Panc1 (cell line): ENCODE measurements at regions not wholly inside any gene's neighbourhood (a gene's known extent, or its start where the extent isn't known, plus 50 kb on each side); places are given as distances from the start of the nearest gene placed in this dataset.

Experiments used
- POLR2AphosphoS5 ChIP-seq: IDR thresholded peaks from 2 replicates; pipeline ENCODE4 v1.6.1; 2012; ENCODE audit warnings: mild to moderate bottlenecking, low read depth, low read length, moderate library complexity
- SIN3A ChIP-seq: IDR thresholded peaks from 2 replicates; pipeline ENCODE4 v1.6.1; 2012; ENCODE audit warnings: low read depth, mild to moderate bottlenecking, low read length, moderate library complexity, borderline replicate concordance; ENCODE audit not compliant: insufficient read depth
- TCF7L2 ChIP-seq: IDR thresholded peaks from 2 replicates; pipeline ENCODE4 v1.6.1; 2011; ENCODE audit warnings: mild to moderate bottlenecking, low read depth, low read length, inconsistent platforms
- TF ChIP-seq, protein P1 (sequence below): fragments of 450-650 bp; IDR thresholded peaks from 2 replicates; pipeline ENCODE4 v1.5.1; 2017; ENCODE audit warnings: mild to moderate bottlenecking
- TF ChIP-seq, protein P2 (sequence below), 2 experiments: IDR thresholded peaks; 2 replicates each; pipeline ENCODE4 v1.6.1; 2011 to 2012; ENCODE audit warnings: low read depth in 2 of 2, control low read depth in 1 of 2, low read length in 1 of 2, mild to moderate bottlenecking in 1 of 2, moderate library complexity in 1 of 2; ENCODE audit not compliant: insufficient read depth in 1 of 2

DNA sequence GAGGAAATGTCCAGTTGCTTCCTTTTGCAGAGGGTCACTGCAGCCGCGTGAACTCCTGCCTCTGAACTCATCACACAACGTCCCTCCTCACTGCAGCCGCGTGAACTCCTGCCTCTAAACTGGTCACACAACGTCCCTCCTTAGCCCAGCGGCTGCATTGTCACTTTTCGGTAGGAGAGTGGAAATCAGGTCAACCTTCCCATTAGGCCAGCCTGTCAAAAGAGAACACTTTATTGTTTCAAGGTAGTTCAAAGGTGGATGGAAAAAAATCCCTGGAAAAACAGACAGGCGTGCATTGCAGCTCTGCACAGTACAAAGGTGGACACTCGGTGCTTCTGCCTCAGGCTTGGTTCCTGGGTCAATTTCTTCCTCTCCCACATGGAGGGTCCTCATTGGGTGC is 280.2 kb downstream of the FOXL1 start:
- TF ChIP-seq, protein P1, sequence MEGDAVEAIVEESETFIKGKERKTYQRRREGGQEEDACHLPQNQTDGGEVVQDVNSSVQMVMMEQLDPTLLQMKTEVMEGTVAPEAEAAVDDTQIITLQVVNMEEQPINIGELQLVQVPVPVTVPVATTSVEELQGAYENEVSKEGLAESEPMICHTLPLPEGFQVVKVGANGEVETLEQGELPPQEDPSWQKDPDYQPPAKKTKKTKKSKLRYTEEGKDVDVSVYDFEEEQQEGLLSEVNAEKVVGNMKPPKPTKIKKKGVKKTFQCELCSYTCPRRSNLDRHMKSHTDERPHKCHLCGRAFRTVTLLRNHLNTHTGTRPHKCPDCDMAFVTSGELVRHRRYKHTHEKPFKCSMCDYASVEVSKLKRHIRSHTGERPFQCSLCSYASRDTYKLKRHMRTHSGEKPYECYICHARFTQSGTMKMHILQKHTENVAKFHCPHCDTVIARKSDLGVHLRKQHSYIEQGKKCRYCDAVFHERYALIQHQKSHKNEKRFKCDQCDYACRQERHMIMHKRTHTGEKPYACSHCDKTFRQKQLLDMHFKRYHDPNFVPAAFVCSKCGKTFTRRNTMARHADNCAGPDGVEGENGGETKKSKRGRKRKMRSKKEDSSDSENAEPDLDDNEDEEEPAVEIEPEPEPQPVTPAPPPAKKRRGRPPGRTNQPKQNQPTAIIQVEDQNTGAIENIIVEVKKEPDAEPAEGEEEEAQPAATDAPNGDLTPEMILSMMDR = no peak
- TF ChIP-seq, protein P2, sequence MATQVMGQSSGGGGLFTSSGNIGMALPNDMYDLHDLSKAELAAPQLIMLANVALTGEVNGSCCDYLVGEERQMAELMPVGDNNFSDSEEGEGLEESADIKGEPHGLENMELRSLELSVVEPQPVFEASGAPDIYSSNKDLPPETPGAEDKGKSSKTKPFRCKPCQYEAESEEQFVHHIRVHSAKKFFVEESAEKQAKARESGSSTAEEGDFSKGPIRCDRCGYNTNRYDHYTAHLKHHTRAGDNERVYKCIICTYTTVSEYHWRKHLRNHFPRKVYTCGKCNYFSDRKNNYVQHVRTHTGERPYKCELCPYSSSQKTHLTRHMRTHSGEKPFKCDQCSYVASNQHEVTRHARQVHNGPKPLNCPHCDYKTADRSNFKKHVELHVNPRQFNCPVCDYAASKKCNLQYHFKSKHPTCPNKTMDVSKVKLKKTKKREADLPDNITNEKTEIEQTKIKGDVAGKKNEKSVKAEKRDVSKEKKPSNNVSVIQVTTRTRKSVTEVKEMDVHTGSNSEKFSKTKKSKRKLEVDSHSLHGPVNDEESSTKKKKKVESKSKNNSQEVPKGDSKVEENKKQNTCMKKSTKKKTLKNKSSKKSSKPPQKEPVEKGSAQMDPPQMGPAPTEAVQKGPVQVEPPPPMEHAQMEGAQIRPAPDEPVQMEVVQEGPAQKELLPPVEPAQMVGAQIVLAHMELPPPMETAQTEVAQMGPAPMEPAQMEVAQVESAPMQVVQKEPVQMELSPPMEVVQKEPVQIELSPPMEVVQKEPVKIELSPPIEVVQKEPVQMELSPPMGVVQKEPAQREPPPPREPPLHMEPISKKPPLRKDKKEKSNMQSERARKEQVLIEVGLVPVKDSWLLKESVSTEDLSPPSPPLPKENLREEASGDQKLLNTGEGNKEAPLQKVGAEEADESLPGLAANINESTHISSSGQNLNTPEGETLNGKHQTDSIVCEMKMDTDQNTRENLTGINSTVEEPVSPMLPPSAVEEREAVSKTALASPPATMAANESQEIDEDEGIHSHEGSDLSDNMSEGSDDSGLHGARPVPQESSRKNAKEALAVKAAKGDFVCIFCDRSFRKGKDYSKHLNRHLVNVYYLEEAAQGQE (IDR thresholded peaks at IDR 0.05; ENCODE audit: insufficient read depth in 1 of 2, low read depth in 2 of 2, low read length in 1 of 2) = no peak
- TF ChIP-seq POLR2AphosphoS5 (no peak), TCF7L2 (no peak), SIN3A (no peak)
